HG02970 (cell line): ENCODE measurements at regions not wholly inside any gene's neighbourhood (a gene's known extent, or its start where the extent isn't known, plus 50 kb on each side); places are given as distances from the start of the nearest gene placed in this dataset.
A peak's percentile ranks its signal among the peaks of the same experiment; 100 is the strongest.
"Not testable (repeated sequence)": the region's sequence is repeated elsewhere in the genome, so short reads cannot be mapped to it uniquely, and the experiment has no call there.

ENCODE experiments used
- ATAC-seq: cut with Tn5 transposase; IDR thresholded peaks from one replicate; pipeline ENCODE4 v1.9.1; 2021; ENCODE audit warnings: mild to moderate bottlenecking, moderate library complexity, moderate number of reproducible peaks; ENCODE audit not compliant: unreplicated experiment, low FRiP score

DNA sequence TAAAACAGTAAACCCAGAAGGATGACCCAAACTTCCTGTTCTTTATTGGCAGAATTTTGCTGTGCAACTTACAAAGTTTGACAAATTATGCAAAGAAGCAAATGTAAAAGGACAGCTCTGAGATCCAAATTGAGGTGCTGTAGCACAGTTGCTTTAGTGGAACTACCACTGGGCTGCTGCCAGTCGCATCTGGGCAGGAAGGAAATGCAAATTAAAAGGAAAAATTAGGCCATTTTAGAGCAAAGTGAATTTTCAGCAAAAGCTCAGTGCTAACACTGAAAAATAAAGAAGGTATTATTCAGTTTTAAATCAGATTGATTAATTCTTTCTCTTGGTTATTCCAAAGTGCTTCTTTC is 104.5 kb downstream of the ZMAT3 start:
- ATAC-seq: no peak

DNA sequence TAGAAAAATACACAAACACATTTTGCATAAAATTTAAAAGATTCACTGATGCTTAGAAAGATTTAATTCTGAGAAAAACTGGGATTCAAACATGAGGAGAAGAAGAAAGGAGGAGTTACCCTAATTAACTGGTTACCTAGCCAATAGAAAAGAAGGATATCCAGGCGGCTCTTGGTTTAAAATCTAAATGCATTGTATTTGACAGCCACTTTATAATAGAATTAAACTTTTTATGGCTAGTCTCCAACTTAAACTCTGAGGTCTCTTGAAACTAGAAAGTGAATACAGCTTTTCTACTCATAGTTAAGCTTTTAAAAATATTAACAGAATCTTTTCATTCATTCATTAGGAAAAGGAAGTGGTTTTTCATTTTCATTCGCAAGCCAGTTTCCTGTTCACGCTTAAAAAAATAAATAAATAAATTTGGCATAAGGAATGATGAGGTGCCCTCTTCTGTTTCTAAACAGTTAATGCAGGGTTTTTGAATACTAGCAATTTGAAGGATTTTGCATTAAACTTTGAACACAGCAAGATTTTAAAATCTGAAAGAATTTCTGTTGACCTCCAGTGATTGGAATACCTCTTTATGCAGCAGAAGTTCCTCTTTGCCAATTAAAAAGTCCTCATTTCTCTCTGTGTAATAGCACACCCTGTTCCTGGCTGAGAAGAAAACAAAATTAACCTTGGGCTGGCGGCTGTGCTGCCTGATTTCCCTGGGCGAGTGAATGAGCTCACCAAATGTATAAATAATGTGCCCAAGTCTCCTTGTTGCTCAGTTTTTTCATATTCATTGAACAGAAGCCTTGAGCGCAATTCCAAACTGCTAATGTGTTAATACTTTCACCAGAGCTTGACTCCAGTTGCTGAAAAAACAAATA is 105.1 kb downstream of the ZMAT3 start:
- peak; percentile 50 for ATAC-seq

DNA sequence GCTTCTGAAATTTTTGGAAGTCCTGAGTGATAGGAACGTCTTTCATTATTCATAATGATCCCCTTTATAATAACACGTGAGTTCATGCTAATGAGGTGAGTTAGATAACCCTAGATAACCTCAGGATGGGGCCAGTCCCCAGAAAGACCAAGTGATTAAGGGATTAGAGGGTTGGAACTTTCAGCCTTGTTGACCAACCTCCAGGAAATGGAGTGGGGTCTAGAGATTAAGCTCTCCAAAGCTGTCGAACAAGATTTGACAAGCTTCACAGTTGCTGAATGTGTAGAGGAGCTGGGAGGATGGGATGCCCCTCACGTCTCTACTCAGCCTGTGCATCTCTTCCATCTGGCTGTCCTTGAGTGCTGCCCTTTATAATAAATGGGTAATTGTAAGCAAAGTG is 107.1 kb downstream of the ZMAT3 start:
- no peak for ATAC-seq

DNA sequence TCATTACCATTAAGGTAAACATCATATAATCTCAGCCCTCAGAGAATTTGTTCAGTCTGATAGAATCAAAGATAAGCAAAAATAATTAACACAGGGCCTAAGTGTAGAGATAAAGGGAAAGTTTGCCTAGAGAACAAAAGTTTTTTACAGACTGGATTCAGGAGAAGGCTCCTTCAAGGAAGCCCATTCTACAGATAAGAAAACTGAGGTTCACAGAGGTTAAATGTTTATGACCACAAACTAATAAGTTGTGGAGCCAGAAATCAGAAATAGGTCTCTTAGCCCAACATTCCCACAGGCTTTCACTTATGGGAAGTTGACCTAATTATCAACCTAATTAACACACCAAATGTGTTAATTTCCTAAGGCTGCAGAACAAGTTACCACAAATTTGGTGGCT is 110.7 kb downstream of the ZMAT3 start:
- no peak for ATAC-seq

DNA sequence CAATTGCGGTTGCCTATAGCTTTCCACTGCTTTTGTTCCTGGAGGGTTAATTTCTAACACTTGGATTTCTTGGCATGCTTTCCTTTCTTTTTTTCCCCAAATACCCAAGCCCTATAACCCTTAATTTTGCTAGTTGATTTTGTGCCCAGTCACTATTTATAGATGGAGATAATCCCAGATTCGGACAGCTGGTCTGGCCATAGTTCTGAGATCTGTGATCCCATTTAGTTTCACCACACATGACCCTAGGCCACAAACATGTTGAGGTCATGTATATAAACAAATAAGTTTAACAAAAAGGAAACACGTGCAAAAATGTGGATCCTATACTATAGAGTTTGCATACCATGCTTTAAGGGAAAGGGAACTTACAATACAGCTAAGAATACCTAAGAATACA is 111.4 kb downstream of the ZMAT3 start:
- ATAC-seq: no peak

DNA sequence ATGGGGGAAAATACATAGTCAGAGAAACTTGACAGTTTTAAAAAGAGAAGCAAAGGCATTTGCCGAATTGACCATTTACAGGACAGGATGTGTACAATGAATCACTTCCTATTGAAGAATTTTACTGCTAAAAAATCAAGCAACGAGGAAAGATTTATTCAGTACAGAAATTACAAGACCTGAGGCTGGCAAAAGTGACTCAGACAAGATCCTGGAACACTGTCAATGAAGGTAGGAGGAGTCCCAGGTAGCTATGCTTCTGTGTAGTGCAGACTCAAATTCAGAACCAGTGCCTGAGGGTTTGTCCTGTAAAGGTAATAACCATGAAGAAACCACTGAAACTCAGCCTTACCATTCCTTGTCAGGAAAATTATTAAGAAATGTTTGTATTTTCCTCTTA is 120.9 kb downstream of the ZMAT3 start:
- no peak for ATAC-seq

DNA sequence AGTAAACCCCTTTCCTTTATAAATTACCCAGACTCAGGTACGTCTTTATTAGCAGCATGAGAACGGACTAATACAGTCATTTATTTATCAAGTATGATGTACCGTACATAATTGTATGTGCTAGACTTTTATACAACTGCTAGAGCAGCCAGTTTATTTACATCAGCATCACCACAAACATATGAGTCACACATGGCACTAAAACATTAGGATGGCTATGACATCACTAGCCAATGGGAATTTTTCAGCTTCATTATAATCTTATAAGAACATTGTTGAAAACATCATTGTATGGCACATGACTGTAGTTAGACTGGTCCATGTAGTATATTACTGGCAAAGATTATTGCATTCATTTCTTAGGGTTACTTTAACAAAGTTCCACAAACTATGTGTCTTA is 121.7 kb downstream of the ZMAT3 start:
- no peak for ATAC-seq

DNA sequence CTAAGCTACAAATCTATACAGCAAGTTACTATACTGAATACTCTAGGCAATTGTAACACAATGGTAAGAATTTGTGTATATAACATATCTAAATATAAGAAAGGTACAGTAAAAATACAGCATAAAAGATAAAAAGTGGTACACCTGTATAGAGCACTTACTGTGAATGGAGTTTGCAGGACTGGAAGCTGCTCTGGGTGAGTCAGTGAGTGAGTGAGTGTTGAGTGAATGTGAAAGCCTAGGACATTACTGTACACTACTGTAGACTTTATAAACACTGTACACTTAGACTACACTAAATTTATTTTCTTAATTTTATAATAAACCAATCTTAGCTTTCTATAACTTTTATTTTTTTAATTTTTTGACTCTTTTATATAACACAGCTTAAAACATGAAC is 123.1 kb downstream of the ZMAT3 start:
- ATAC-seq: no peak

DNA sequence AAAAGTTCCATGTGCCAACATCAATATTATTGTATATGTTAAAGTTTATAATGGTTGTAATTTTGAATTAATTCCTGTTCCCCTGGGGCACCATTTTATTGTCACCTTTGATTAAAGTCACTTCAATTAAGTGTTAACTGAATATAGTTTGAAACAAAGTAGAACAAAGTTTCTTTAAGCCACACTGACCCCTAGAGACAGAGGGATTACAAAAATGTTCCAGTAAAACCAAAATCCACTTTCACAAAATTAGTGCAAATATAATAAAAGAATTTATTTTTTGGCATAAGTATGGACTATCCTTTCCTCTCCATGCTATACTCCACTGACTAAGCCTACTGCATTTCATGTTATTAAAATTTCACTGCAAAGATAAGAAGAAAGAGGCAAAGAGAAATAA is 123.9 kb downstream of the ZMAT3 start:
- no peak for ATAC-seq

DNA sequence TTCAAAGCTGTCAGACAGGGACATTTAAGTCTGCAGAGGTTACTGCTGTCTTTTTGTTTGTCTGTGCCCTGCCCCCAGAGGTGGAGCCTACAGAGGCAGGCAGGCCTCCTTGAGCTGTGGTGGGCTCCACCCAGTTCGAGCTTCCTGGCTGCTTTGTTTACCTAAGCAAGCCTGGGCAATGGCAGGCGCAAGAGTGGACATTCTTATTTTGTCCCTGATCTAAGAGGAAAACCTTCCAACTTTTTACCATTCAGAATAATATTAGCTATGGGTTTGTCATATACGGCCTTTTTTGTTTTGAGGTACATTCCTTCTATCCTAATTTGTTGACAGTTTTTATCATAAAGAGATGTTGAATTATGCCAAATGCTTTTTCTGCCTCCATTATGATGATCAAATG is 129.3 kb downstream of the ZMAT3 start:
- not testable (repeated sequence) for ATAC-seq

DNA sequence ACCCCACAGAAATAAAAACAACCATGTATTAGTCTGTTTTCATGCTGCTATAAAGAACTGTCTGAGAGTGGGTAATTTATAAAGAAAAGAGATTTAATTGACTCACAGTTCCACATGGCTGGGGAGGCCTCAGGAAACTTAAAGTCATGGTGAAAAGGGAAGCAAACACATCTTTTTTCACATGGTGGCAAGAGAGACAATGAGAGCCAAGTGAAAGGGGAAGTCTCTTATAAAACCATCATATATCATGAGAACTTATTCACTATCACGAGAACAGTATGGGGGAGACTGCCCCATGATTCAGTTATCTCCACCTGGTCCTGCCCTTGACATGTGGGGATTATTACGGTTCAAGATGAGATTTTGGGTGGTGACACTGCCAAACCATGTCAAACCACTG is 141.5 kb downstream of the ZMAT3 start:
- no peak for ATAC-seq

DNA sequence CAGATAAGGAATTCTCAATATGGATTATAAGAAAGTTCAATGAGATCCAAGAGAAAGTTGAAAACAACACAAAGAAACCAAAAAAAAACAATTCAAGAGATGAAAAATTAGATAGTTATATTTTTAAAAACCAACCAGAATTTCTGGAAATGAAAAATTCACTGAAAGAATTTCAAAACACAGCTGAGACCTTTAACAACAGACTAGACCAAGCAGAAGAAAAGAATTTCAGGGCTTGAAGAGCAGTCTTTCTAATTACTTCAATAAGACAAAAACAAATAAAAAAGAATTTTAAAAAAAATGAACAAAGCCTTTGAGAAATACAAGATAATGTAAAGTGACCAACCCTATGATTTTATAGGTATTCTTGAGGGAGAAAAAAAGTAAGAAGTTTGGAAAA is 155.4 kb downstream of the ZMAT3 start:
- no peak for ATAC-seq

DNA sequence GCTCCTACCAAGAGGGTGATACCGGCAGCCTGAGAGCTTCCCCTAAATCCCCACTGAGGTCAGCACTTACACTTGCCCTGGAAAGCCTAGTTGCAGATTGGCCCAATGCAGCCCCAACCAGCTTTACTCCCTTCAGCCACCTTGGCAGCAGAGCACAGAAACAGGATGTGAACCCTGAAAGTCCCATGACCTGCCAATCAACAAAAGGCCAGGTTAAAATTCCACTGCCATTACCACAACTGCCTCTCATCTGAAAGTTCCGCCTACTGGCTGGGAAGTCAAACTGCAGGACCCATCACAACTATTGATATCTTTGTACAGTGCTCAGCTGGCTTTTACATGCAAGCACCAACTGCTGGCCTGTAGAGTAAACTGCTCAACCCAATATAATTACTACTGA is 156.2 kb downstream of the ZMAT3 start:
- ATAC-seq: no peak

DNA sequence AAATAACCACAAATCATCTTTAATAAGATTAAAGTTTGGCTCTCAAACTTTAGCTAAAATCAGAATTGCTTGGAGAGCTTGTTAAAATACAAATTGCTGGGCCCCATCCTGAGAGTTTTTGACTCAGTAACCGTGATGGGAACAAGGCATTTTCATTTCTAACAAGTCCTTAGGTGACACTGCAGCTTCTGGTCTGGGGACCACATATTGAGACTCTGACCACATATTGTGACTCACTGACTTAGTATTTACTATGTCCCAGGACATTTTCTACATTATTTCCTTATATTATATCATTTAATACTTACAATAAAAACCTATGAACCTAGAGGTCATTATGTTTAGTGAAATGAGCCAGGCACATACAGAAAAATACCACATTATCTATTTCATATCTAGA is 164.5 kb downstream of the ZMAT3 start:
- ATAC-seq: no peak

DNA sequence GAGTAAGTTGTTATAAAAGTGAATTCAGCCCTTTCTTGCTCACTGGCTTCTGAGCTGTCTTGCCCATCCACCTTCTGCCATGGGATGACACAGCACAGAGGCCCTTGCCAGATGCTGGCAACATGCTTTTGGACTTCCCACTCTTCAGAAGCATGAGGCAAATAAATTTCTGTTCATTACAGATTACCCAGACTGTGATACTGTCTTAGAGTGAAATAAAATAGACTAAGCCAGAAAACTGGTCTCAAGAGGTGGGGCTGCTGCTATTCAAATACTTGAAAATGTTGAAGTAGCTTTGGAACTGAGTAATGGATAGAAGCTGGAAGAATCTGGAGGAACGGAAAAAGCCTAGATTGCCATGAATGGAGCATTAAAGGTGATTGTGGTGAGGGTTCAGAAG is 170.4 kb downstream of the ZMAT3 start:
- no peak for ATAC-seq

DNA sequence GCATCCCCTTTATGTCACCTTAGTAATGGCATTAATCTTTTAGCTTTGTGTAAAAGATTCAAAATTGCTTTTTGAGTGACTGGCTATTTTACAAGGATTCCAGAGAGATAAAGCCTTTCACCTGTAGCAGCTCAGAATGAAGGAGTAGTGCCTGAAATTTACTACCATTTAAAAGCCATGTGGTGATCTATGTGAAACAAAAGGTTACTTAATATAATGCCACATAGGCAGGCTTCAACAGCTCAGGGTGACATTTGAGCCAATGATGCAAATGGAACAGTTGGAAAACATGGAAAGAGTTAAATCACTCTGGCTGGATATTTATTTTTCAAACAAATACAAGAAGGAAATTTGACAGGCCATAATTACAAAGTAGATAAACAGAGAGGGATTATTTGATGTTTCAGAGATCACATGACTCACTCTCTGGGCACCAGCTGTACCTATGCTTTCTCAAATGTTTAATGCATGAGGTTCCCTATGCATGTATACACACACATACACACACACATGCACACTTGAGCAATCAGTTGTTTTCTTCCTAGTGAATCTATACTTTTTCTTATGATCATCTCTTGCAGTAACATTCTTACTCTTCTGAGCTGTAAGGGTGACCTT is 171.5 kb downstream of the ZMAT3 start:
- ATAC-seq: no peak

DNA sequence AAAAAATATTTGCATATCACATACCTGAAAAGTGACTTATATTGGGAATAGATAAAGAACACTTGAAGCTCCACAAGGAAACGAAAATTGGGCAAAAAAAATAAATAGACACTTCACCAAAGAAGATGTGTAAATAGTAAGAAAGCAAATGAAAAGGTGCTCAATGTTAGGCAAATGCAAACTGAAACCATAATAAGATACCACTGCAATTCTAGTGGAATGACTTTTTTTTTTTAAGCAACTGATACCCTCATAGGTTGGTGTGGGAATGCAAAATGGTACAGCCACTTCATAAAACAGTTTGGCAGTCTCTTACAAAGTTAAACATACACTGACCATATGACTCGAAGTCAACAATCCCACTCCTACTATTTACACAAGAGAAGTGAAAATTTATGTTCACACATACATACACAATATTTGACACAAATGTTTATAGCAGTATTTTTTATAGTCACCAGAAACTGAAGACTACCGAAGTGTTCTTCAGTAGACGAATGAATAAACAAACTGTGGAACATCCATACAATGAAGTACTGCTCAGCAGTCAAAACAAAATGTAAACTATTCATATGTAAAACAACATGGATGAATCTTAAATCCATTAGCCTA is 176.3 kb downstream of the ZMAT3 start:
- no peak for ATAC-seq
